ENCODE measurements at regions not wholly inside any gene's neighbourhood (a gene's known extent, or its start where the extent isn't known, plus 50 kb on each side); places are given as distances from the start of the nearest gene placed in this dataset.
"Not testable (repeated sequence)": the region's sequence is repeated elsewhere in the genome, so short reads cannot be mapped to it uniquely, and the experiment has no call there.

DNA sequence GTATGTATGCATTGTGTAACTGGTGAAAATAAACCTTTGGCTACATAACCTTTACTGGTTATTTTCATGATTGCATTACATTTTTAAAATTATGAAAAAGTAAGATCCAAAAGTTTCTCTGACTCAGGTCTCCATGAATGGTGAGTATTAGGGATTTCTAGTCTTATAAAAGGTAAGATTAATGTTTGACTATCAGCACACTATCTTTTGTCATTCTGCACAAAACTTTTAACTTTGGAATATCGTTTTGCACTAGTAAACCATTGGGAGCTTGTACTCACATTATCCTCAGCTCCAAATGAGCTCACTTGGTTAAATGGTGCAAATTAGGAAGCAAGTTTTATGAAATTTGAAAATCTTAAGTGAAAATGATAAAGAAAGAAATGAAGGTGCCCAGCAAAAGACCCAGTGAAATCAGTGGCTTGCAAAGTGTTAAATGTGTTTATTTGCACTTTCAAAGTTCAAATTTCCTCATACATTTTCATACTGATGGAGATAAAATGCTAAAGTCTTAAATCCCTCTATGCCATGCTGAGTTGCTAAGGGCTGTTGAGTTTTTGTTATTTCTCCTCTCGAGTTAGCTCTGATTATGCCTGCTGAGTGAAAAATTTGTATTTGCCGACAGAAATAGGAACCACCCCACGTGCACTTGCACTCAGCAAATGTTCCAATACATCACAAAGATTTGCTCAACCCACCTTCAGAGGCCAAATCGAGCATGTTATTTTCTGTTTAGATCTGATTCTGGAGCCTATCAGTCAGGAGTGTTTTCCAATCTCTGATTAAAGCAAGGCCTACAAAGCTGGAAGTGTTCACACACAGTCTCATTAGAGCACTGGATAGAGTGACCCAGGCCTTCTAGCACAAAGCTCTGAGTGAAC lies 885.7 kb downstream of the NR2F1-AS1 start:
- H3K36me3 ChIP-seq (ENCODE audit: control insufficient read depth in 1 of 2, insufficient read depth in 2 of 2, low read length in 1 of 2), result no peaks in the 10 kb centered on the region
- H3K9me3 ChIP-seq (ENCODE audit: control insufficient read depth, low read length), result no peaks in the 10 kb centered on the region
- DNase-seq, result no peak
- ATAC-seq (ENCODE audit: low FRiP score), result no peak
- H3K4me3 ChIP-seq (ENCODE audit: low read length in 2 of 2), result no peak overlapping the region
- intact Hi-C loops (cut with DNase I), result no loop called here
- WGBS, 2 donors, result 25 to 26% methylated on average over 5 of the region's 5 CpGs
- H3K27ac ChIP-seq (ENCODE audit: low read depth in 1 of 2, low read length in 2 of 2), result no peak overlapping the region
- no peaks in the 10 kb centered on the region for H3K27me3 ChIP-seq (ENCODE audit: control insufficient read depth in 1 of 2, insufficient read depth in 2 of 2, low read length in 1 of 2)
- H3K4me1 ChIP-seq (ENCODE audit: control insufficient read depth in 1 of 2, insufficient read depth in 2 of 2, low read length in 2 of 2), result no peaks in the 10 kb centered on the region

GRCh38 chr5:92694067-92694466 lies 887.0 kb downstream of the NR2F1-AS1 start:
- no peaks in the 10 kb centered on the region for H3K36me3 ChIP-seq (ENCODE audit: control insufficient read depth in 1 of 2, insufficient read depth in 2 of 2, low read length in 1 of 2)
- no peaks in the 10 kb centered on the region for H3K27me3 ChIP-seq (ENCODE audit: control insufficient read depth in 1 of 2, insufficient read depth in 2 of 2, low read length in 1 of 2)
- WGBS, 2 donors, result 72 to 77% methylated on average over 2 of the region's 2 CpGs
- no peaks in the 10 kb centered on the region for H3K4me1 ChIP-seq (ENCODE audit: control insufficient read depth in 1 of 2, insufficient read depth in 2 of 2, low read length in 2 of 2)
- H3K4me3 ChIP-seq (ENCODE audit: low read length in 2 of 2), result no peak overlapping the region
- no peaks in the 10 kb centered on the region for H3K9me3 ChIP-seq (ENCODE audit: control insufficient read depth, low read length)
- DNase-seq (no peak), ATAC-seq (ENCODE audit: low FRiP score) (no peak)
- intact Hi-C loops (cut with DNase I), result no loop called here
- H3K27ac ChIP-seq (ENCODE audit: low read depth in 1 of 2, low read length in 2 of 2), result no peak overlapping the region

DNA sequence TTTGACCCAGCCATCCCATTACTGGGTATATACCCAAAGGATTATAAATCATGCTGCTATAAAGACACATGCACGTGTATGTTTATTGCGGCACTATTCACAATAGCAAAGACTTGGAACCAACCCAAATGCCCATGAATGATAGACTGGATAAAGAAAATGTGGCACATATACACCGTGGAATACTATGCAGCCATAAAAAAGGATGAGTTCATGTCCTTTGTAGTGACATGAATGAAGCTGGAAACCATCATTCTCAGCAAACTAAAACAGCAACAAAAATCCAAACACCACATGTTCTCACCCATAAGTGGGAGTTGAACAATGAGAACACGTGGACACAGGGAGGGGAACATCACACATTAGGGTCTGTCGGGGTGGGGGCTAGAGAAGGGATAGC lies 889.1 kb downstream of the NR2F1-AS1 start:
- H3K27ac ChIP-seq (ENCODE audit: low read depth in 1 of 2, low read length in 2 of 2); H3K4me1 ChIP-seq (ENCODE audit: control insufficient read depth in 1 of 2, insufficient read depth in 2 of 2, low read length in 2 of 2); intact Hi-C loops (cut with DNase I); ATAC-seq (ENCODE audit: low FRiP score); H3K36me3 ChIP-seq (ENCODE audit: control insufficient read depth in 1 of 2, insufficient read depth in 2 of 2, low read length in 1 of 2); H3K27me3 ChIP-seq (ENCODE audit: control insufficient read depth in 1 of 2, insufficient read depth in 2 of 2, low read length in 1 of 2); DNase-seq; H3K9me3 ChIP-seq (ENCODE audit: control insufficient read depth, low read length); H3K4me3 ChIP-seq (ENCODE audit: low read length in 2 of 2): not testable (repeated sequence)
- WGBS, 2 donors, result 80 to 97% methylated on average over 4 to 5 of the region's 5 CpGs

DNA sequence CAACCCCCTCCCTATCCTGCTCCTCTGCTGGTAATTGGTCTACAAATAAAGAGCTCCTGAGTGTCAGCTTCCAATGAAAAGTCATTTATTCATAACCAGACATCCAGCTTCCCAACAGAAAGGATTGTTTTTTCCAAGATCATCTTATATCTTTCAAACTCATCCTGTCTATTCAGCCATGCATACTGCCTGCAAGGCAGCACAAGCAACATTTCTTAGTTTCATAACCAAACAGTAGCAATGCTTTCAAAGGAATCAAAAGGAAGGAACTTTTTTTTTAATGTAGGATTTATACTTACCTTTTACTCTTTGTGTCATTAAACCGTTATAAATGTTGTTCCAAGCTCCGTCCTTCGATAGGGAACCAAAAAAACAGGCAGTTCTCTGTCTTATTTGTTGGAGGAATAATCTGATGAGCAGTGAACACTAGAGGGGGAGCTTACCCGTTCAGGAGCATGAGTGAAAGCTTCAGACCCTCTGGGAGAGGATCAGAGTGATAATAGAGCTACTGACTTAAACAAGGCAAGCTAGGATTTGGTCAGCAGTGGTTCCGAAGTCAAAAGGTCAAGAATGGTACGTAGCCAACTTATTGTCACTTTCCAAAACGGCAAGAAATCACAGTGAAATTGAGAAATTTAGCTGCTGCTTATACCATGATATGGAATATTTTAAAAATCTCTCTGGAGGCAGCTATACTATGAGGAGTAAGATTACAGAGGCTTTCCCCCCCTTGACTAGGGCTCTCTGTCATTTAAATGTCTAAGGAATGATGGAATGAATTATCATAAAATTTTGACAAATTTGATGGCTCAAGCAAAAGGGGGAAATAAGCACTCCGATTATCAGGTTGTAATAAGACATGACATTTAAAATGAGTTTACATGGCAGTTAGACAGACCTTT lies 892.9 kb downstream of the NR2F1-AS1 start:
- Histone ChIP-seq H3K27me3 (ENCODE audit: control insufficient read depth in 1 of 2, insufficient read depth in 2 of 2, low read length in 1 of 2) (no peaks in the 10 kb centered on the region), H3K9me3 (ENCODE audit: control insufficient read depth, low read length) (peaks cover 2% of the 10 kb centered on the region), H3K4me3 (ENCODE audit: low read length in 2 of 2) (no peak overlapping the region), H3K4me1 (ENCODE audit: control insufficient read depth in 1 of 2, insufficient read depth in 2 of 2, low read length in 2 of 2) (no peaks in the 10 kb centered on the region), H3K36me3 (ENCODE audit: control insufficient read depth in 1 of 2, insufficient read depth in 2 of 2, low read length in 1 of 2) (no peaks in the 10 kb centered on the region), H3K27ac (ENCODE audit: low read depth in 1 of 2, low read length in 2 of 2) (no peak overlapping the region)
- WGBS, 2 donors, result 22 to 28% methylated on average over 8 of the region's 8 CpGs
- no peak for ATAC-seq (ENCODE audit: low FRiP score)
- intact Hi-C loops (cut with DNase I), result no loop called here
- no peak for DNase-seq

DNA sequence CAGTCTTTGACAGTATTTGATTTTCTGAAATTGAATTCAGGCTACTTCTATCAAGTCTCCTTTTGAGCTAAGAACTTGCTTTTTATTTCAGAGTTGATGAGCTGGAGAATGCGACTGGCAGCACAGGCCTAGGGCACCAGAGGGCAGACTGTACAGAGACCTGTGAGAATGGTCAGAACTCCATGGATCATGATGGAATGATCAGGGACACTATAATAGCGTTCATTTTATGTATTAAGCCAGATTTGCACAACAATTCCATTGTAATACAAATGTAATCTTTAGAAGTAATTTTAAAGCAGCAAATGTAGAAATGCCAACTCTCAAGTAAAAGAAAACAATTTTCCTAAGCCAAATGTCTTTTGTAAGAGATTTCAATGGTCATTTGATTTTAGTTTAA lies 902.4 kb downstream of the NR2F1-AS1 start:
- no peak overlapping the region for H3K4me3 ChIP-seq (ENCODE audit: low read length in 2 of 2)
- H3K27ac ChIP-seq (ENCODE audit: low read depth in 1 of 2, low read length in 2 of 2), result no peak overlapping the region
- H3K9me3 ChIP-seq (ENCODE audit: control insufficient read depth, low read length), result no peaks in the 10 kb centered on the region
- 67 to 69% methylated on average over 2 of the region's 2 CpGs for whole genome bisulfite sequencing, 2 donors
- no peaks in the 10 kb centered on the region for H3K27me3 ChIP-seq (ENCODE audit: control insufficient read depth in 1 of 2, insufficient read depth in 2 of 2, low read length in 1 of 2)
- ATAC-seq (ENCODE audit: low FRiP score) (no peak), DNase-seq (no peak)
- H3K4me1 ChIP-seq (ENCODE audit: control insufficient read depth in 1 of 2, insufficient read depth in 2 of 2, low read length in 2 of 2), result no peaks in the 10 kb centered on the region
- intact Hi-C loops (cut with DNase I), result no loop called here
- H3K36me3 ChIP-seq (ENCODE audit: control insufficient read depth in 1 of 2, insufficient read depth in 2 of 2, low read length in 1 of 2), result no peaks in the 10 kb centered on the region

- Histone ChIP-seq H3K27me3 (ENCODE audit: control insufficient read depth in 1 of 2, insufficient read depth in 2 of 2, low read length in 1 of 2) (no peaks in the 10 kb centered on the region), H3K36me3 (ENCODE audit: control insufficient read depth in 1 of 2, insufficient read depth in 2 of 2, low read length in 1 of 2) (no peaks in the 10 kb centered on the region), H3K9me3 (ENCODE audit: control insufficient read depth, low read length) (no peaks in the 10 kb centered on the region), H3K27ac (ENCODE audit: low read depth in 1 of 2, low read length in 2 of 2) (no peak overlapping the region), H3K4me3 (ENCODE audit: low read length in 2 of 2) (no peak overlapping the region), H3K4me1 (ENCODE audit: control insufficient read depth in 1 of 2, insufficient read depth in 2 of 2, low read length in 2 of 2) (no peaks in the 10 kb centered on the region)
- ATAC-seq (ENCODE audit: low FRiP score) (no peak), DNase-seq (no peak)
- intact Hi-C loops (cut with DNase I), result no loop called here
- WGBS, 2 donors, result 90 to 91% methylated on average over 8 of the region's 8 CpGs
Measured at GRCh38 chr5:92676215-92677165, 904.5 kb downstream of the NR2F1-AS1 start.

GRCh38 chr5:92674321-92674720 lies 906.7 kb downstream of the NR2F1-AS1 start:
- H3K27me3 ChIP-seq (ENCODE audit: control insufficient read depth in 1 of 2, insufficient read depth in 2 of 2, low read length in 1 of 2), result no peaks in the 10 kb centered on the region
- WGBS, 2 donors, result 85 to 90% methylated on average over 2 of the region's 2 CpGs
- no peak overlapping the region for H3K4me3 ChIP-seq (ENCODE audit: low read length in 2 of 2)
- no peak overlapping the region for H3K27ac ChIP-seq (ENCODE audit: low read depth in 1 of 2, low read length in 2 of 2)
- ATAC-seq (ENCODE audit: low FRiP score), result no peak
- no peak for DNase-seq
- no peaks in the 10 kb centered on the region for H3K36me3 ChIP-seq (ENCODE audit: control insufficient read depth in 1 of 2, insufficient read depth in 2 of 2, low read length in 1 of 2)
- H3K9me3 ChIP-seq (ENCODE audit: control insufficient read depth, low read length), result no peaks in the 10 kb centered on the region
- intact Hi-C loops (cut with DNase I), result no loop called here
- no peaks in the 10 kb centered on the region for H3K4me1 ChIP-seq (ENCODE audit: control insufficient read depth in 1 of 2, insufficient read depth in 2 of 2, low read length in 2 of 2)

GRCh38 chr5:92665506-92665905 lies 915.5 kb downstream of the NR2F1-AS1 start:
- Histone ChIP-seq H3K27me3 (ENCODE audit: control insufficient read depth in 1 of 2, insufficient read depth in 2 of 2, low read length in 1 of 2) (no peaks in the 10 kb centered on the region), H3K36me3 (ENCODE audit: control insufficient read depth in 1 of 2, insufficient read depth in 2 of 2, low read length in 1 of 2) (no peaks in the 10 kb centered on the region), H3K9me3 (ENCODE audit: control insufficient read depth, low read length) (no peaks in the 10 kb centered on the region), H3K27ac (ENCODE audit: low read depth in 1 of 2, low read length in 2 of 2) (no peak overlapping the region), H3K4me3 (ENCODE audit: low read length in 2 of 2) (no peak overlapping the region), H3K4me1 (ENCODE audit: control insufficient read depth in 1 of 2, insufficient read depth in 2 of 2, low read length in 2 of 2) (no peaks in the 10 kb centered on the region)
- DNase-seq, result no peak
- intact Hi-C loops (cut with DNase I), result no loop called here
- ATAC-seq (ENCODE audit: low FRiP score), result no peak
- 81 to 84% methylated on average over 1 of the region's 1 CpG for WGBS, 2 donors
